Ishikawa (cell line): ENCODE measurements at regions not wholly inside any gene's neighbourhood (a gene's known extent, or its start where the extent isn't known, plus 50 kb on each side); places are given as distances from the start of the nearest gene placed in this dataset.
A peak's percentile ranks its signal among the peaks of the same experiment; 100 is the strongest.

Experiments used
- CEBPB ChIP-seq: IDR thresholded peaks from 2 replicates; pipeline ENCODE4 v1.6.1; 2012
- CREB1 ChIP-seq: IDR thresholded peaks from 2 replicates; pipeline ENCODE4 v1.6.1; 2012; ENCODE audit warnings: low read depth
- EP300 ChIP-seq: IDR thresholded peaks from 2 replicates; pipeline ENCODE4 v1.6.1; 2012; ENCODE audit warnings: borderline replicate concordance
- FOXM1 ChIP-seq: IDR thresholded peaks from 2 replicates; pipeline ENCODE4 v1.6.1; 2012; ENCODE audit warnings: low read depth, borderline replicate concordance
- NFIC ChIP-seq: IDR thresholded peaks from 2 replicates; pipeline ENCODE4 v1.6.1; 2012
- RAD21 ChIP-seq: IDR thresholded peaks from 2 replicates; pipeline ENCODE4 v1.6.1; 2012; ENCODE audit warnings: low read depth
- REST ChIP-seq: IDR thresholded peaks from 2 replicates; pipeline ENCODE4 v1.6.1; 2012; ENCODE audit warnings: low read depth, mild to moderate bottlenecking
- TAF1 ChIP-seq: IDR thresholded peaks from 2 replicates; pipeline ENCODE4 v1.6.1; 2012; ENCODE audit warnings: low read depth, mild to moderate bottlenecking
- TCF12 ChIP-seq: IDR thresholded peaks from 2 replicates; pipeline ENCODE4 v1.6.1; 2012; ENCODE audit warnings: low read depth
- TEAD4 ChIP-seq: IDR thresholded peaks from 2 replicates; pipeline ENCODE4 v1.6.1; 2012
- USF1 ChIP-seq: IDR thresholded peaks from 2 replicates; pipeline ENCODE4 v1.6.1; 2012
- YY1 ChIP-seq: IDR thresholded peaks from 2 replicates; pipeline ENCODE4 v1.6.1; 2012; ENCODE audit warnings: low read depth
- ZBTB7A ChIP-seq: IDR thresholded peaks from 2 replicates; pipeline ENCODE4 v1.6.1; 2012; ENCODE audit warnings: low read depth
- TF ChIP-seq, protein P1 (sequence below): IDR thresholded peaks from 2 replicates; pipeline ENCODE4 v1.6.1; 2012

- TF ChIP-seq TAF1 (no peak), REST (peak; percentile 18; the same call in 1 of the 2 replicates)
These were observed 502.8 kb upstream of the TBL1XR1 start for GRCh38 chr3:177700117-177700516.

- TF ChIP-seq, protein P1, sequence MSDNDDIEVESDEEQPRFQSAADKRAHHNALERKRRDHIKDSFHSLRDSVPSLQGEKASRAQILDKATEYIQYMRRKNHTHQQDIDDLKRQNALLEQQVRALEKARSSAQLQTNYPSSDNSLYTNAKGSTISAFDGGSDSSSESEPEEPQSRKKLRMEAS = no peak
- TF ChIP-seq YY1 (no peak), TAF1 (no peak), RAD21 (no peak), FOXM1 (no peak), REST (no peak), CEBPB (no peak), NFIC (no peak), TCF12 (no peak)
These were observed 506.5 kb upstream of the TBL1XR1 start for GRCh38 chr3:177703788-177704187.

DNA sequence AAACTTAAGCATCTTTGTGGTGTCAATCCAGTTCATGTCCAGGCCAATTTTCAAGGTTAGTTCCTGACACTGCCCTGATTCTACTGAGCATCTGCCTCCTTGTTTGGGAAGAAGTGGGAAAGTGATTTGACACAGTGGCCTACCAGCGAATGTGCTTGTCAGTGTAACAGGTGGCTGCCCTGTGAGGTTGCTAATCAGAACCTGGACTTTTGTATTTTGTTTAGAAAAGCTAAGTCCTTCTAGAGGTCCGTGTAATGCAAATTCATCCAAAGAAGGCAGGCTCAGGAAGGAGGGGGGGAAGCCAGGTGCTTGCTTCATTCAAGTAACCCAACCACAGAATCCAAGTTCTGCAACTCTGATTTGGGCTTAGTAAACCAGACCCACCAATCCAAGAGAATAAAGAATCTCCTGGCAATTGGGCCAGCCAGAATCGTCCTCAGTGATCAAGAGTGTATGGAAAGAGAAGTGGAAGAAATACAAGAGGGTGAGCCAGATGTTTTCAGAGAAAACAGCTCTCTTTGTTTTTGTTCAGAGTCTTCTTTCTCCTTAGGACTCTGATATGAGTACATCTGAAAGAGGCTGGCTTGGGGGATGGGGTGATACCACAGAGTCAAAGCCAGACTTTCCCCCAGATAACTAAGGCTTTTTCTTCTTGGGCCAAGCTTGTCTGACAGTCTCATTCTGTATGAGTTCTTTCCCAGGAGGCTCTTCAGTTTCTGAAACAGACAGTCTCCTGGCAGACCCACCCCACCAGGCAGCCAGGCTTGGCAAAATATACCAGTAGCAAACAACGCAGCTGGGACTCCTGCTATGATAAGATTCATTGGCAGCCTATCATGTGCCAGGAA is 508.9 kb upstream of the TBL1XR1 start:
- no peak for TF ChIP-seq USF1
- no peak for TF ChIP-seq TEAD4
- no peak for TF ChIP-seq REST
- no peak for TF ChIP-seq RAD21
- TF ChIP-seq CREB1 = no peak
- TF ChIP-seq ZBTB7A = no peak
- no peak for TF ChIP-seq NFIC
- no peak for TF ChIP-seq FOXM1
- TF ChIP-seq, protein P1 = no peak
- TF ChIP-seq EP300 = no peak
- no peak for TF ChIP-seq YY1

- TF ChIP-seq NFIC (no peak), RAD21 (no peak), TCF12 (no peak), REST (no peak), TAF1 (no peak), ZBTB7A (no peak), CEBPB (no peak), CREB1 (no peak), YY1 (no peak), EP300 (no peak), FOXM1 (no peak), TEAD4 (no peak)
- TF ChIP-seq, protein P1 = no peak
These were observed 513.2 kb upstream of the TBL1XR1 start for GRCh38 chr3:177710506-177710905.
